ENCODE measurements at regions not wholly inside any gene's neighbourhood (a gene's known extent, or its start where the extent isn't known, plus 50 kb on each side); places are given as distances from the start of the nearest gene placed in this dataset.

DNA sequence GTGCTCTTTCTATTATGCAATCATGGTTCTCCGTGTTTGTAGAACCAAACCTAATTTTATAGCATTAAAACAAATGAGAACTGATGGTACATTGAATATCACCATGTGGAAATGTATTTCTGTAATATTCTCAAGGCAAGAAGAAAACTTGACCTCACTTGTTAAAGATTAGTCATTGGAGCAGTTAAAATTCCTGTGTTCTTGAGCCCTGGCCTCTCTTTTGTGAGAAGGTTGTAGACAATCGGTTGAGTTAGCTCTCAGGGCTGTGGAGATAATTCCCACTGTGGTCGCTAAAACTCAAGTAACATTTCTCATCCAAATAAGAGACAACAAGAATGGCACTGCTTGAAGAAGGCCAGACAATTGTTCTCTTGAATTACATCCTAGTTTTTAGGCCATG, 216.0 kb upstream of the KLF4 start:
- TF ChIP-seq, protein P1, sequence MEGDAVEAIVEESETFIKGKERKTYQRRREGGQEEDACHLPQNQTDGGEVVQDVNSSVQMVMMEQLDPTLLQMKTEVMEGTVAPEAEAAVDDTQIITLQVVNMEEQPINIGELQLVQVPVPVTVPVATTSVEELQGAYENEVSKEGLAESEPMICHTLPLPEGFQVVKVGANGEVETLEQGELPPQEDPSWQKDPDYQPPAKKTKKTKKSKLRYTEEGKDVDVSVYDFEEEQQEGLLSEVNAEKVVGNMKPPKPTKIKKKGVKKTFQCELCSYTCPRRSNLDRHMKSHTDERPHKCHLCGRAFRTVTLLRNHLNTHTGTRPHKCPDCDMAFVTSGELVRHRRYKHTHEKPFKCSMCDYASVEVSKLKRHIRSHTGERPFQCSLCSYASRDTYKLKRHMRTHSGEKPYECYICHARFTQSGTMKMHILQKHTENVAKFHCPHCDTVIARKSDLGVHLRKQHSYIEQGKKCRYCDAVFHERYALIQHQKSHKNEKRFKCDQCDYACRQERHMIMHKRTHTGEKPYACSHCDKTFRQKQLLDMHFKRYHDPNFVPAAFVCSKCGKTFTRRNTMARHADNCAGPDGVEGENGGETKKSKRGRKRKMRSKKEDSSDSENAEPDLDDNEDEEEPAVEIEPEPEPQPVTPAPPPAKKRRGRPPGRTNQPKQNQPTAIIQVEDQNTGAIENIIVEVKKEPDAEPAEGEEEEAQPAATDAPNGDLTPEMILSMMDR (IDR thresholded peaks at IDR 0.05), result no peak
- TF ChIP-seq POLR2AphosphoS5 (IDR thresholded peaks at IDR 0.05; ENCODE audit: insufficient read depth in 1 of 2, low read depth in 1 of 2), result no peak

Measured in vagina (tissue), 2 donors.